Aorta (tissue), 5 donors: ENCODE measurements at regions not wholly inside any gene's neighbourhood (a gene's known extent, or its start where the extent isn't known, plus 50 kb on each side); places are given as distances from the start of the nearest gene placed in this dataset.

Source experiments
- ATAC-seq: fragments of 200-7000 bp; cut with Tn5 transposase; one replicate; pipeline ENCODE4 v1.9.1; 2022; ENCODE audit warnings: moderate library complexity; ENCODE audit not compliant: low FRiP score
- DNase-seq, 2 donors: peaks; one replicate each; pipeline ENCODE4 v3.0.0-alpha.2; 2020
- H3K27ac ChIP-seq, 2 donors: one replicate each; pipeline ENCODE4 v1.5.1; 2013; ENCODE audit warnings: low read length in 2 of 2, mild to moderate bottlenecking in 2 of 2, moderate library complexity in 2 of 2, control low read depth in 1 of 2, inconsistent platforms in 1 of 2, low read depth in 1 of 2
- H3K27me3 ChIP-seq, 2 donors: one replicate each; pipeline ENCODE4 v1.6.1; 2013; ENCODE audit warnings: control low read depth in 1 of 2, low read length in 1 of 2, mild to moderate bottlenecking in 1 of 2, moderate library complexity in 1 of 2; ENCODE audit not compliant: insufficient read depth in 2 of 2, control insufficient read depth in 1 of 2
- H3K36me3 ChIP-seq, 2 donors: one replicate each; pipeline ENCODE4 v1.6.1; 2013; ENCODE audit warnings: control low read depth in 1 of 2, low read length in 1 of 2, mild to moderate bottlenecking in 1 of 2; ENCODE audit not compliant: insufficient read depth in 2 of 2, control insufficient read depth in 1 of 2
- H3K4me1 ChIP-seq, 2 donors: one replicate each; pipeline ENCODE4 v1.6.1; 2013; ENCODE audit warnings: low read length in 2 of 2, control low read depth in 1 of 2, mild to moderate bottlenecking in 1 of 2, moderate library complexity in 1 of 2; ENCODE audit not compliant: insufficient read depth in 2 of 2, control insufficient read depth in 1 of 2
- H3K4me3 ChIP-seq, 2 donors: one replicate each; pipeline ENCODE4 v1.5.1; 2013; ENCODE audit warnings: low read length in 2 of 2, control low read depth in 1 of 2, mild to moderate bottlenecking in 1 of 2
- H3K9me3 ChIP-seq: one replicate; pipeline ENCODE4 v1.6.1; 2013; ENCODE audit warnings: mild to moderate bottlenecking, low read length; ENCODE audit not compliant: control insufficient read depth
- WGBS, 2 donors: extraction: QIAGEN DNeasy Blood & Tissue Kit; methylation state at CpG; one replicate each; pipeline ENCODE4 v1.1.7; 2013; 5-methylcytosine and 5-hydroxymethylcytosine counted together
- intact Hi-C, 2 donors: fragments of 100-400 bp; cut with DNase I; formaldehyde crosslinking; loops; one replicate each; pipeline versions ENCODE4 v1.14.2 to v1.15.0; 2022
- donor health status: healthy with polysubstance abuse.
- donor health status: Bipolar disorder and iron deficiency.
- donor health status: DM: no; HTN: no; CAD: no.
- donor health status: DM: no; HTN: no; CAD: no.
- donor health status: DM: yes; HTN: yes; CAD: no.

DNA sequence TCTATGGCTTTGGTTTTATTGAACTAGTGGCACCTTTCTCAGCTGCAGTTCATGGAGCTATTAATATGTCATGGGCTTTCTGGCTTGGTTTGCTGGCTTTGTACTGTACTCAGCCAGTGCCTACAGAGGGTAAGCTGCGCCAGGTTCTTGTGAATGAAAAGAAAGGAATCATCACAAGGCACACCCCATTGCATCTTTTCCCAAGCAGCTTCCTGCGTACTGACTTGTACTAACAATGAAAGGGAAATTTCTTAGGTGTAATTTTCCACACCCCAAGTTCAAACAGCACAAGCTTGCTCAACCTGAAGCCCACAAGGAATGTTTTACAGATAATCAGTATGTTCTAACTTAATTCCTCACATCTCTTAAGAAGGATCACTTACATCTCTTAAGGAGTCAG, 78.0 kb upstream of the TNFSF18 start:
- intact Hi-C loops, result no loop called here
- Histone ChIP-seq H3K36me3 (no peaks in the 10 kb centered on the region), H3K4me1 (no peaks in the 10 kb centered on the region), H3K27ac (no peak overlapping the region), H3K4me3 (no peak overlapping the region), H3K27me3 (no peaks in the 10 kb centered on the region), H3K9me3 (no peaks in the 10 kb centered on the region)
- WGBS, 2 donors, result 77 to 81% methylated on average over 2 of the region's 2 CpGs
- no peak for DNase-seq
- no peak for ATAC-seq

DNA sequence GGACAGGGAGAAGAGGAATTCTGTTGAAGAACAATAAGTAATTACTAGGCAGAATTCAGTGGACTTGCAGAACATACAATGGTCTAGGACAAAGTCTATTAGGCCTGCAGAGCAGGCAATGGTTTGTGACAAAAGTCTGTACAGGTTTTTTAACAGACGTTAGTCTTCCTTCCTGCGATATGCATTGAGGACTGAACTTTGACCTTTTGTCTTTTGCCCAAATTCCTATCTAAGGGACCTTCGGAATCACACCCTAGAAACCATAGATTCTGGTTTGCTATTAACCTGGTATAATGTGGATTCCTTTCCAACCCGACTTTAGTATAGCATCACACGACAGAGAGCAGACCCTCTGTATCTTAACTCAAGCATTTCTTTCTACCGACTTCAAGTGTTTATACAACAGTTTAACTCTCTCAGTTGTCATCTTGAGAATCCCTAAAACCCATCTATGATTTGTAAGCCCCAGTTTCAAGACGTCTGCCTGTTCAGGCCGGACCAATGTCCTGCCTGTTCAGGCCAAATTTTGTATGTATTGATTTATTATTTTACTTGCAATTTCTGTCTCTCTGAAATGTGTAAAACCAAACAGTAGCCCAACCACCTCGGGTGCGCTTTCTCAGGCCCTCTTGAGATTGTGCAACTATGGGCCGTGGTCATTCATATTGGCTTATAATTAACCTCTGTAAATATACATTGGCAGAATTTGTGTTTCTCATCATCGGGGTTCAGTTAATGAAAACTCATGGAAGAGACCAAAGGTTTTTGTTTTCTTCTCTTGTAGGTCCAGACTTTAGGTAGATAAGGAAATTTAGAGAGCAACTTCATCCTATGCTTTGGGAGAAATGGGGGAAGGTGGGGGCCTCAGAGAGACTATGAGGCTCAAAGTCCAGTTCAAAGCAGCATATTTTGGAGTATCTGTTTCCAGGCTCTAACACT, 76.9 kb upstream of the TNFSF18 start:
- Histone ChIP-seq H3K4me1 (no peaks in the 10 kb centered on the region), H3K27ac (no peak overlapping the region), H3K36me3 (no peaks in the 10 kb centered on the region), H3K4me3 (no peak overlapping the region), H3K9me3 (no peaks in the 10 kb centered on the region), H3K27me3 (no peaks in the 10 kb centered on the region)
- DNase-seq (no peak), ATAC-seq (no peak)
- intact Hi-C loops, result no loop called here
- WGBS, 2 donors, result 76 to 77% methylated on average over 12 of the region's 12 CpGs

DNA sequence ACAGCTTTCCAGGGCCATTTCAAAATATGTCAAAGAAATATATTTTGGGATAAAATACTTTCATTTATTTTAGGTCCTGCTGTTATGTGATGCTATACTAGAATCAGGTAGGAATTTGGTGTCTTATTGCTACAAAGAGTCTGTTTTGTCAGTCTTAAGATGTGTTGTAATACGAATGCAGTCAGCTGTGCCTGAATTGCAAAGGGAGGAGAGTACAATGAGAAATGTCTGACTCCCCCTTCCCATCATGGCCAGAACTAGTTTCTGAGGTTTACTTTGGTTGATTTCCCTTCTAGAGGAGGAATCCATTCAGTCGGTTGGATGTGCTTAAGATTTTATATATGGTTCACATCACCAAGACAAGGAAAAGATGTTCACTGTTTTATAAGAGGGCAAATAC, 75.7 kb upstream of the TNFSF18 start:
- DNase-seq (no peak), ATAC-seq (no peak)
- Histone ChIP-seq H3K4me1 (no peaks in the 10 kb centered on the region), H3K27ac (no peak overlapping the region), H3K4me3 (no peak overlapping the region), H3K36me3 (no peaks in the 10 kb centered on the region), H3K9me3 (no peaks in the 10 kb centered on the region), H3K27me3 (no peaks in the 10 kb centered on the region)
- WGBS, 2 donors, result 53 to 54% methylated on average over 2 of the region's 2 CpGs
- intact Hi-C loops, result no loop called here

DNA sequence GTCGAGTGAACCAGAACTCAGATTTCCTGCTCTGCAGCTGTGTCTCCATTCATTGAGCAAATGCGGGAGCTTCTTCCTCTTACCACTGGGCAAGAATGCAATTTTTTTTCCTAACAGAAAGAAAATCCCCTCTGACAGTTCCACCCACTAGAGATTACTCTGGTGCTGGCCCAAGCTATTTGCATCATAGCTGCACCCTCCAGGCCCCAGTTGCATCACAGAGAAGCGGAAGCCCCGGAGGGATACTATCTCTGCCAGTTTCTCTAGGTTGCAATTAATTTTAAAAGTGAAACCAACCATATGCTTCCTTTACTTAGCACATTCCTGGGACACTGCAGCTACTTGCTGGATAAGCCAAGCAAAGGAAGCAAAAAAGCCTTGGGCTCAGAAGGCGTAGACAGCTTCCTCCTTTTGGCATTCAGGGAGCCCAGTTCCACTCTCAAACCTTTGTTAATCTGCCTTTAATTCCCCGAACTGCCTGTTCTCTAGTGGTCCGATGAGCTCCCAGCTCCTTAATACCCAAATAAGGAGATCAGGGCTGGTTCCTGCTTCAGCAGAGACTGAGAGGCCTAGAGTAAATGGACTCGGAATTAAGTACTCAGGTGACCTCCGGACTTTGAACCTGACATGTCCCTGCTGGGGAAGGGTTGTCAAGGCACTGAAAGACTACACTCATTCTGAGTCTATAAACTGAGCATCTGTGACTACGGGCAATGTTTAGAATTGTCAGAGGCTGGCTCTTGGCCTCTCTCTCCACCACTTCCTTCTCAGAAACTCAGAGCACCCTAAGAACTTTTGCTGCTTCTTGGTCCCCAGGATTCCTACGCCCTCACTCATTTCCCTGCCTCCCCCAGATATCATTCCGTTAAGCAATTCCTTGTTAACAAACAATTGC, 72.5 kb upstream of the TNFSF18 start:
- DNase-seq (peak; percentile 78 to 86), ATAC-seq (peak; percentile 81)
- H3K27ac ChIP-seq, result peak overlapping the region in 1 of 2 donors; percentile 54
- peak overlapping the region; percentile 72 to 73 for H3K4me3 ChIP-seq
- intact Hi-C loops, result no loop called here
- H3K27me3 ChIP-seq, result no peaks in the 10 kb centered on the region
- no peaks in the 10 kb centered on the region for H3K4me1 ChIP-seq
- H3K36me3 ChIP-seq, result no peaks in the 10 kb centered on the region
- 30 to 32% methylated on average over 12 of the region's 12 CpGs for WGBS, 2 donors
- no peaks in the 10 kb centered on the region for H3K9me3 ChIP-seq

DNA sequence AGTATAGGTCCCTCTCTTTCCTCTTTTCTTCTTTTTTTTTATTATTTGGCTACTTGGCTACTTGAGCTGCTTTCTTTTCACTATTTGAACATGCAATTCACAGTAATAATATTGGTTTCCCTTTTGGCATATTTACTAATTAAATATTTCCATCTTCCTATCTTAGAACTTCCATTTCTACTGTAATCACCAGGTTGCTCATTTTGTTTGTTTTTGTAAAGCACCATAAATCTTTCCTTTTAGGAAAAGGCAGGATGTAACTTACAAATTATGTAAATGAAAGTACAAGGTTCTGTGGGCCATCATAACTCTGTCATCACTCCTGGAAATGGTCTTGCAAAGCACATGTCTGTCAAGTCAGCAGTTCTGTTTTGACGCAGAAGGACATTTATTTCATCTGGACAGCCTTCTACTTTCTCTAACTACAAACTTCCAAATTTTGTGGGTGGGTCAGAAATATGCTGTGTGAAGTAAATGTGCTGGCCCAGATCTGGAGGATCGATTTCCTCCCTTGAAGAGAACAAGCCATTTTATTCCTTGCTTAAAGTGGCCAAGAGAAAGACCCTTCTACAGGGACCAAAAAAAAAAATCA, 71.7 kb upstream of the TNFSF18 start:
- no peak for ATAC-seq
- intact Hi-C loops, result no loop called here
- H3K36me3 ChIP-seq, result no peaks in the 10 kb centered on the region
- no peak for DNase-seq
- no peaks in the 10 kb centered on the region for H3K27me3 ChIP-seq
- no peaks in the 10 kb centered on the region for H3K4me1 ChIP-seq
- no peaks in the 10 kb centered on the region for H3K9me3 ChIP-seq
- no peak overlapping the region for H3K27ac ChIP-seq
- peak overlapping the region in 1 of 2 donors; percentile 73 for H3K4me3 ChIP-seq
- WGBS, 2 donors, result 12 to 27% methylated on average over 2 of the region's 2 CpGs

DNA sequence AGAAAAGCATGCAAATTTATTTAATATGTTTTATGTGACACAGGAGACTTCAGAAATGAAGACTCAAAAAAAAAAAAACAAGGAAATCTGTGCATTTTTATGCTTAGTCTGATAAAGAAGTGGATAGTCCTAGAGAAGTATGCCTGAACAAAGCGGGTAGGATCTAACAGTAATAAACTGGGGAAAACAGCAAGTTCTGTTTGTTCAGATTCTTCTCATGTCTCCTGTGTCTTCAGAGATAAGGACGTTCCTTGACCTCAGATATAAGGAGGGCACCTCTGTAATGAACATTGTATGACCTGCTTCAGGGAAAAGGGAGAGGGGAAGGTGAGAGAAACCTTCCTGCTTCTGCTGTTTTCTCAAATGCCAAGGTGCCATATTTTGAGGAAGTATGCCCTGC, 67.7 kb upstream of the TNFSF18 start:
- no peak overlapping the region for H3K4me3 ChIP-seq
- no peaks in the 10 kb centered on the region for H3K27me3 ChIP-seq
- DNase-seq (no peak), ATAC-seq (no peak)
- no peak overlapping the region for H3K27ac ChIP-seq
- intact Hi-C loops, result no loop called here
- WGBS, 2 donors, result 75 to 80% methylated on average over 2 of the region's 2 CpGs
- no peaks in the 10 kb centered on the region for H3K4me1 ChIP-seq
- no peaks in the 10 kb centered on the region for H3K36me3 ChIP-seq
- no peaks in the 10 kb centered on the region for H3K9me3 ChIP-seq

DNA sequence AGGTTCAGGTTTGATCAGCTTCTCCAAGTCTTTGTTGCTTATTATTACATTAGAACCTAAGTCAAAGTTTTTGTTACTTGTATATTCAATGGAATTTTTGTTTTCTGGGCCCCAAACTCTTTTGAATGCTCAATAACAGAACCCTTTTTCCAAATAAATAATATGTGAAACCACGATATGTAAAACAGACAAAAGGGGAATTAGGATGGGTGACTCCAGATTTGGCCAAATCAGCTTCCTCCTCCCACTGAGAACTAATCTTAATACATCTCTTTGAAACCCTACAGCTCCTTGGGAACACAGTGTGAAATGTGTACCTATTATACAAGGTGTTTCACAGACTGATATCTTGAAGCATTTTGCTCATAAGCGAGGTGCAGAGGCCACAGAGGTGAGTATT, 67.0 kb upstream of the TNFSF18 start:
- Histone ChIP-seq H3K4me3 (no peak overlapping the region), H3K4me1 (no peaks in the 10 kb centered on the region), H3K9me3 (no peaks in the 10 kb centered on the region), H3K27ac (no peak overlapping the region), H3K27me3 (no peaks in the 10 kb centered on the region), H3K36me3 (no peaks in the 10 kb centered on the region)
- ATAC-seq, result no peak
- whole genome bisulfite sequencing, 2 donors, result 93 to 94% methylated on average over 2 of the region's 2 CpGs
- DNase-seq, result no peak
- intact Hi-C loops, result no loop called here

DNA sequence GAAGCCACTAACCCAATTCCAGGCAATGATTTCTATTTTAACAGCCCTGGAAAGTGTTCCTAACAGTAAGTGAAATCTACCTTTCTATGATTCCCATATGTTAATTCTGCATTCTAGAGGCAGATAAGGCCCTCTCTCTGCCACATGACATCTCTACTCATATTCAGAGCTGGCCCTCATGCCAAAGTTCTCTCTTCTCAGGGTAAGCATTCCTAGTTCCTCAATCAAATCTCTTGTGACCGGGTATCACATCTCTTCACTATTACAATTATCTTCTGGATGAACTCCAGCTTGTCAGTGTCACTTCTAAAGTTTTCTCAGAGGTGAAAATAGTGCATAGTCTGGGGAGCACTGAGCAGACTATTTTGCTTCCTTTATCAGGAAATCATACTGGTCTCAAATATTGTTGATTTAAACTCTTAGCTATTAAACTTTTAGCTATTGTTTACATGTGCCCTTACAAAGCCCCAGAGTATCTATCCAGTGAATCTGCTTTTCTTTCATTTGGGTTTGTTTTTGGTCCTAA, 66.4 kb upstream of the TNFSF18 start:
- no peaks in the 10 kb centered on the region for H3K9me3 ChIP-seq
- DNase-seq, result no peak
- H3K4me3 ChIP-seq, result no peak overlapping the region
- H3K27me3 ChIP-seq, result no peaks in the 10 kb centered on the region
- WGBS, 2 donors, result 50 to 60% methylated on average over 1 of the region's 1 CpG
- ATAC-seq, result no peak
- H3K27ac ChIP-seq, result no peak overlapping the region
- intact Hi-C loops, result no loop called here
- H3K4me1 ChIP-seq, result no peaks in the 10 kb centered on the region
- H3K36me3 ChIP-seq, result no peaks in the 10 kb centered on the region
